ENCODE measurements at regions not wholly inside any gene's neighbourhood (a gene's known extent, or its start where the extent isn't known, plus 50 kb on each side); places are given as distances from the start of the nearest gene placed in this dataset.
A peak's percentile ranks its signal among the peaks of the same experiment; 100 is the strongest.

DNA sequence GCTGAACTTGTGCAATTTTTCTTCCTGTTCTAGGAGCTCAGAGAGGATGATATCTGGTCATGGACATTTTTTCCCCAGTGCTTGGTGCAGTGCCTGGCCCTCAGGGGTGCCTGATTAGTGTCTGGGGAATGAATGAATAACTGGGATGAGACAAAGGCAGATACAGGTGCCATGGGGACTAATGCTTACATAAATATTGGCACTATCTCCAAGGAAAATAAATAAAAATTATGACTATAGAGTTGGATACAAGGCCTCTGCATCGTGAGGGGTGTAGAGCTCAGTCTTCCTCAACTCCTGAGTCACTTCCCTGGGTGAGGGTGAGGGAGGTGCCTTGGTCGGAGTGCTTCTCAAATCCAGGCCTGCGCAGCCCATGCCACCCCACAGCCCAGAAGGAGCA is 188.6 kb downstream of the KCNA5 start:
- no peak for DNase-seq

- no peak for DNase-seq
Observed at GRCh38 chr12:5232826-5233500, 189.3 kb downstream of the KCNA5 start.

- DNase-seq = no peak
Observed at GRCh38 chr12:5236022-5236640, 192.5 kb downstream of the KCNA5 start.

DNA sequence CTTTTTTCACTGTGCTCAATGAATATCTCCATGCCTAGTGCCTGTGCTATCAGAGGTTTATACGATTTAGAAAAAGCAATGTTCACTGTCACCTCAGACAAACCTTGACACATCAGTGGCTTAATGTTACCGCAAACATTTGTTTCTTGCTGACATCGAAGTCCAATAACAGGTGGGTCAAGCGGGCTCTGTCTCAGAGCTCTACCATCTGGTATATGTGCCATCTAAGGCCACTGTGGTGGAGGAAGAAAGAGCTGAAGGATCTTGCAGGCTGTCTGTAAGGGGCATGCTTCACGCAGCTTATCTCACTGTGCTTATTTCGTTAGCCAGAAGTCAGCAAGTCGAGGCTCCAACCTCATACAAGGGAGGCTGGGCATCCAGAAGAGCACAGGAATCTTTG is 189.5 kb upstream of the NTF3 start:
- no peak for DNase-seq

- DNase-seq = no peak
Observed at GRCh38 chr12:5243014-5243413, 188.9 kb upstream of the NTF3 start.

GRCh38 chr12:5244513-5244972 is 187.4 kb upstream of the NTF3 start:
- no peak for DNase-seq

GRCh38 chr12:5246196-5246595 is 185.7 kb upstream of the NTF3 start:
- no peak for DNase-seq

DNA sequence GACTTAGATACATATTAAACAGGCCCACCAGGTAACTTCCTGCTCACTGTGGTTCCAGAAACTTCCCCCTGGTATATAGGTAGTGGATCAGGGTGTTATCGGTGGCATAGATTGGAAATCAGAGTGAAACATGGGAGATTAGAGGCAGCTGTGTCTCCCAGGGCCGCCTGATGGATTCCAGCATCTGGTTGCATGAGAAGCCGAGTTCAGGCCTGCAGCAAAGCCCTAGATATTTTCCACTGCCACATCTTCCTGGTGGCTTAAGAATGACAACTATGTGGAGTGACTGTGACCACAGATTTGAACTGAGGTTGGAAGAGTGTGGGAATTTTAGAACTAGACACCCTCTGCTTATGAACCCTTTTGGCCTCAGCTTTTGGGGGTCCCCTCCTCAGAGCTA is 184.8 kb upstream of the NTF3 start:
- DNase-seq = no peak

GRCh38 chr12:5248230-5248629 is 183.7 kb upstream of the NTF3 start:
- DNase-seq = no peak

DNA sequence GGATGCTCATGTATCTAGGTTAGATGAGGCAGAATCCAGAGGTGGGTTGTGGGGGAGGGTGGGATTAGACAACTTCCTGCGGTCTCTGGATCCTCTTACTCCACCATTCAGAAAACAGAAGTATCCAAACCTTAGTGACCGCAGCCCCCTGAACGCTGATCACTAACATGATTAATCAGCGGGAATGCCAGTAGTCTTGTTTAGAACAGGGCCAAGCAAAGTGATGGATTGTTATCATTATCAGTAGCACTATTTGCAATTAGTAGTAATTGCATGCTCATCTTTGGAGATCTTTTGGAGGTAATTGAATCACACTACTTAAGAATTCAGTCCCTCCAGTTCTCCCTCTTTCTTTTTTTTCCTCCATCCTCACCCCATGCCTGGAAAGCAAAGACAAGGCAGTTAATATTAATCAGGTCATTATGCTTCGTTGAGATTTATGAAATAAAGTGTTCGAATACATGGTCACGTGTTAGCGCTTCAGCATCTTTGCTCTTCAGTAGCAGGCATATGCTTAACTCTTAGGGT is 182.8 kb upstream of the NTF3 start:
- no peak for DNase-seq

GRCh38 chr12:5251092-5251491 is 180.8 kb upstream of the NTF3 start:
- no peak for DNase-seq

DNA sequence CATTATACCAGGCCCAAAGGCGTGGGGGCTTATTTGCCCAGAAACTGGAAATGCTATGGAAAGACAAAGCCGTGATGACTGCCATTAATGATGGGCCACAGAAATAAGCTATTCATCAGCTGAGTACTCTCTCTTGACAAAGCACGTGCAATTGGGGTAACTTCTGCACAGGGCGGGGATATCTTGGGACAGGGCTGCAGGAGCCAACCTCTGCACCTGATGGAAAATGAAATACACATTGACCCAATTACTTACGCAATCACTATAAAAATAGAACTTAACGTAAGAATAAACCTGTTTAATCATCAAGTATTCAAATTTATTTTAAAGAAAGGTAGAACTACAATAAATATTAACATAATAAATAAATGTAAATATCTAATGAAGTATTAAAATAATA is 180.1 kb upstream of the NTF3 start:
- DNase-seq = no peak

GRCh38 chr12:5254703-5255102 is 177.2 kb upstream of the NTF3 start:
- DNase-seq = no peak

- DNase-seq = peak; percentile 20
Observed at GRCh38 chr12:5257763-5258495, 174.0 kb upstream of the NTF3 start.

DNA sequence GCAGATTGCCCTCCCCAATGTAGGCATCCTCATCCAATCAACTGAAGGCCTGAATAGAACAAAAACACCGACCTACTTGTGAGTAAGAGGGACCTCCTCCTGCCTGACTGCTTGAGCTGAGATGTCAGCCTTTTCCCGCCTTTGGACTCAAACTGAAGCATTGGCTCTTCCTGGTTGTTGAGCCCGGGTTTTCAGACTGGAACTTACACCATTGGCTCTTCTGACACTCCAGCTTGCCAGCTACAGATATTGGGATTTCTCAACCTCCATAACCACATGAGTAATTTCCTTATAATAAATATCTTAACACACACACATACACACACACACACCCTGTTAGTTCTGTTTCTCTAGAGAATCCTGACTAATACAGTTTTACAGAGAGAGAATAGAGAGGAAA is 173.4 kb upstream of the NTF3 start:
- DNase-seq = peak; percentile 34

GRCh38 chr12:5258926-5259325 is 173.0 kb upstream of the NTF3 start:
- peak; percentile 6 for DNase-seq

DNA sequence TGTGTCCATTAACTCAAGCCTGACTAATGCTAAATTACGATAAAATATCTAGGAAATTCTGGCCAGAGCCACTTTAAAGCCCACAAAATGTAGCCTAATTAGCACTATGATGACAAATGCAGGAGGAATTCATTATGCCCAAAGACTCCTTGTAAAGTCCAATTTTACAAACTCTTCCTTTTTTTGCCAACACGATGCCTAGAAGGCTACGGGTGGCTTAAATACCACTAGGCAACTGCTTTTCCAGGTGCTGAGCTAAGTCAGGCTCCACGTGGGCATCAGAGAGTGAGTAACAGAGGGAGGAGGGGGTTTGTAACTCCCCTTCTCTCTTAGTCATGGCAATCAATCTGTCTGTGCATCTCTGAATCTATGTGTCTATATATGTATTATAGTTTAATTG is 172.4 kb upstream of the NTF3 start:
- no peak for DNase-seq

- no peak for DNase-seq
Observed at GRCh38 chr12:5260086-5260485, 171.8 kb upstream of the NTF3 start.

DNA sequence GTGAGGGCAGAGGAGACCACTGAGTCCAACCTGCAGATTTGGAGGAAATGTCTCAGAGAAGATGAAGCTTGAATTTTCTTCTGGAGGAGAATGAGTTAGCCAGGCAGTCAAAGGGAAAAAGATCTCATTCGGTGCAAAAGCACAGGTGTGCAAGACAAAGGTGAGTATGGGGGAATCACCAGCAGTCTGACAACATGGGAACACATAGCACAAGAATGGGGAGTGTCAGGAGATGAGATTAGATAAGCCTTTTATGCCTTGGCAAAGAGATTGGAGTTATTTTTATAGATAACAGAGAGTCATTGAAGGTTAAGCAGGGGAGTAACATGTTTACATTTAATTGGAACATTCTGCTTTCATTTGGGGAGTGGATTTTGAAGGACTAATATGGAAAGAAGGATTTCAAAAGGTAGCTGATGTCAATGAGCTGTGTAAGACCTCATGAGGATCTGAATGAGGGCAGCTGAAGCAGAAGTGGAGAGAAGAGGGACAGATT is 171.3 kb upstream of the NTF3 start:
- no peak for DNase-seq

DNA sequence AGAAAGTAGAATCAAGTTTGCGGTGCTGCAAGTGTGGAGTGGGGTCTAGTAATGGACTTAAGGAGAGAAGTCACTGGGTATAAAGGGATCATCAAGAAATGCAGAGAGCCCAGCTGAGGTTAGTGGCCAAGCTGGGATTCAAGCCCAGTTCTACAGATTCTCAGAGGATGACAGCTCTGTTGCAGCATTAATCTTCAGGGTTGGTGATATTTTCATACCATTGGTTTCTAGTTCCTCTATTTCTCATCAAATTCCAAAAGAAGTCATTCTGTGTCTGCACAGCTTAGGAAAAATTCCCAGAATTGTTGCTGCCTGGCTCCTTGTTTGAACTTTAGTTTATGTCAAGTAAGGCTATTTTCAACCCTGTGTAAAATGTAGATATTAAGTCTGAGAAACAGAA is 169.5 kb upstream of the NTF3 start:
- no peak for DNase-seq

GRCh38 chr12:5262885-5263284 is 169.0 kb upstream of the NTF3 start:
- no peak for DNase-seq

DNA sequence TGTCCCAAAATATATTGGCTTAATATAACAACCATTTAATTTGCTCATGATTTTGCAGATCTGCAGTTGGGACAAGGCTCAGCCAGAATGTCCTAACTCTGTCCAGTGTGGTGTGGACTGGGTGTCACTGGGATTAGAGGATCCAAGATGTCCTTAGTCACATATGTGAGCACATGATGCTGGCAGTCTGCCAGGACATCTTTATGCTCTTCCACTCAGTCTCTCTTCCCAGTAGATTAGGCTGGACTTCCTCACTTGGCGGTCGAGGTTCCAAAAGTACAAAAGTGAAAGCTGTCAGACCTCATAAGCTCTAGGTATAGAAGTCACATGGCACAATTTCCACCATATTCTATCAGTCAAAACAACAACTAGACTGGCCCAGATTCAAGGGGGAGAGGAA is 167.9 kb upstream of the NTF3 start:
- no peak for DNase-seq

DNA sequence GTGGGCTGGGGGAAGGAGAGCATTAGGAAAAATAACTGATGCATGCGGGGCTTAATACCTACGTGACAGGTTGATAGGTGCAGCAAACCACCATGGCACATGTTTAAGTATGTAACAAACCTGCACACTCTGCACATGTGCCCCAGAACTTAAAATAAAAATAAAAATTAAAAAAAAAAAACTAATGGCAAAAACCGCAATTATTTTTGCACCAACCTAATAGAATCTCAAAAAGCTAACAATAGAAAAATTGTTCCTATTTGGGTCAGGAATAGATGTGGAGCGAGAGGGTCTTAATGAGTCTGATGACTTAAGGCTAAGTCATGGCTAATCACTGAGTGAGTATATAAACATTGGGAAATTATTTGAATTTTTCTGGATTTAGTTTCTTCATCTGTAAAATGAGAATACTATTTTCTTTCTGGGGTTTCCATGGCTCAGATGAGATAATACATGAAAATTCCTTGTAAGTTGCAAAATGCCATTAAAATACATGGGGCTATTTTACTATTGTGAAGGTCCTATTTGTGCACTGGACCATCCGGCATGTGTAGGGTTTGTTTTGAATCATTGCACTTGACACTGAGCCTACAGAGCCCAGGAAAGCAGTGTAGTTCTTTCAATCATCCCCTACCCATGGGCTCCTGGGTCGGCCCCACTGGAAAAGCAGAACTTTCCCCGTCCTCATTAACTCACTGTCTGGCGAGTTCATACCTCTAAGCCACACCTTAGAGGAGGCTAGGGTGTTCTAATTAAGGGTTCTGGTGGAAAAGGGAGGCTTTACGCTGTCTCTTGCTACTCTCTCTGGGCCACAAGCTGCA is 164.1 kb upstream of the NTF3 start:
- no peak for DNase-seq
